Fibroblast of lung (primary cell): ENCODE measurements at regions not wholly inside any gene's neighbourhood (a gene's known extent, or its start where the extent isn't known, plus 50 kb on each side); places are given as distances from the start of the nearest gene placed in this dataset.

Experiments used
- DNase-seq, 2 donors: peaks; one replicate each; pipeline versions ENCODE4 v3.0.0 to v3.0.0-alpha.2; 2010; ENCODE audit warnings: low read depth in 2 of 2
- H2AFZ ChIP-seq: 2 replicates; pipeline ENCODE4 v1.5.1; 2012; ENCODE audit warnings: low read length, control low read depth, inconsistent platforms
- H3K27ac ChIP-seq: 2 replicates; pipeline ENCODE4 v1.5.1; 2011; ENCODE audit warnings: low read length, control low read depth; ENCODE audit not compliant: insufficient read depth
- H3K27me3 ChIP-seq: 2 replicates; pipeline ENCODE4 v1.5.1; 2011; ENCODE audit warnings: mild to moderate bottlenecking, low read length; ENCODE audit not compliant: control insufficient read depth, insufficient read depth
- H3K36me3 ChIP-seq: 2 replicates; pipeline ENCODE4 v1.5.1; 2011; ENCODE audit warnings: low read length; ENCODE audit not compliant: control insufficient read depth, insufficient read depth
- H3K4me1 ChIP-seq: 2 replicates; pipeline ENCODE4 v1.5.1; 2011; ENCODE audit warnings: low read length; ENCODE audit not compliant: control insufficient read depth, insufficient read depth; ENCODE audit errors: extremely low read depth
- H3K4me2 ChIP-seq: 2 replicates; pipeline ENCODE4 v1.5.1; 2011; ENCODE audit warnings: low read length, control low read depth; ENCODE audit not compliant: insufficient read depth; ENCODE audit errors: extremely low read depth
- H3K4me3 ChIP-seq, 4 experiments: fragments of 200-600 bp in 1 of 4; sonication (generic) in 1 of 4; replicated peaks in 1 of 4; 2 replicates each; pipeline ENCODE4 v1.5.1; 2011 to 2016; ENCODE audit warnings: low read length in 4 of 4, low read depth in 3 of 4, mild to moderate bottlenecking in 3 of 4, control low read depth in 2 of 4, inconsistent platforms in 1 of 4, mixed read lengths in 1 of 4; ENCODE audit not compliant: insufficient read depth in 1 of 4; ENCODE audit errors: control extremely low read depth in 1 of 4
- H3K79me2 ChIP-seq: 2 replicates; pipeline ENCODE4 v1.5.1; 2012; ENCODE audit warnings: mild to moderate bottlenecking, low read length, inconsistent platforms; ENCODE audit not compliant: control insufficient read depth, insufficient read depth
- H3K9ac ChIP-seq: 2 replicates; pipeline ENCODE4 v1.5.1; 2011; ENCODE audit warnings: mild to moderate bottlenecking, low read length, control low read depth; ENCODE audit not compliant: insufficient read depth
- H3K9me3 ChIP-seq: 2 replicates; pipeline ENCODE4 v1.5.1; 2012; ENCODE audit warnings: low read depth, low read length; ENCODE audit not compliant: control insufficient read depth, insufficient read depth
- H4K20me1 ChIP-seq: 2 replicates; pipeline ENCODE4 v1.5.1; 2011; ENCODE audit warnings: low read length; ENCODE audit not compliant: control insufficient read depth, insufficient read depth; ENCODE audit errors: extremely low read depth
- CTCF ChIP-seq, 2 donors: IDR thresholded peaks in 1 of 2; conservative IDR thresholded peaks in 1 of 2; 1 replicate in 1 of 2; 2 replicates in 1 of 2; pipeline ENCODE4 v1.5.1; 2011 to 2012; ENCODE audit warnings: low read length in 2 of 2, control low read depth in 1 of 2, inconsistent platforms in 1 of 2, low read depth in 1 of 2, mild to moderate bottlenecking in 1 of 2
- EZH2 ChIP-seq: IDR thresholded peaks from 2 replicates; pipeline ENCODE4 v1.5.1; 2012; ENCODE audit warnings: low read length, control low read depth, mild to moderate bottlenecking; ENCODE audit errors: missing control alignments

- Histone ChIP-seq H3K79me2 (no peaks in the 10 kb centered on the region), H3K9me3 (no peaks in the 10 kb centered on the region), H3K4me2 (no peak overlapping the region), H3K4me1 (no peaks in the 10 kb centered on the region), H3K36me3 (no peaks in the 10 kb centered on the region), H4K20me1 (no peaks in the 10 kb centered on the region), H3K9ac (no peak overlapping the region), H3K4me3 (no peak overlapping the region), H3K27me3 (no peaks in the 10 kb centered on the region), H3K27ac (no peak overlapping the region), H2AFZ (no peak overlapping the region)
- TF ChIP-seq CTCF (conservative IDR thresholded peaks at IDR 0.05 in 1 of 2, IDR thresholded peaks at IDR 0.05 in 1 of 2; ENCODE audit: low read depth in 1 of 2, low read length in 2 of 2), result no peak
- no peak for TF ChIP-seq EZH2
- peak in 1 of 2 donors; percentile 34 for DNase-seq
Measured at GRCh38 chr1:106944721-106945120, 111.8 kb upstream of the PRMT6 start.

- Histone ChIP-seq H3K9me3 (no peaks in the 10 kb centered on the region), H3K36me3 (no peaks in the 10 kb centered on the region), H3K4me2 (no peak overlapping the region), H3K27me3 (no peaks in the 10 kb centered on the region), H3K9ac (no peak overlapping the region), H2AFZ (no peak overlapping the region), H3K79me2 (no peaks in the 10 kb centered on the region), H4K20me1 (no peaks in the 10 kb centered on the region), H3K4me3 (no peak overlapping the region), H3K27ac (no peak overlapping the region), H3K4me1 (no peaks in the 10 kb centered on the region)
- DNase-seq, result peak in 1 of 2 donors; percentile 46
- TF ChIP-seq EZH2 (no peak), CTCF (conservative IDR thresholded peaks at IDR 0.05 in 1 of 2, IDR thresholded peaks at IDR 0.05 in 1 of 2; ENCODE audit: low read depth in 1 of 2, low read length in 2 of 2) (no peak)
Measured at GRCh38 chr1:106952776-106953175, 103.7 kb upstream of the PRMT6 start.

DNA sequence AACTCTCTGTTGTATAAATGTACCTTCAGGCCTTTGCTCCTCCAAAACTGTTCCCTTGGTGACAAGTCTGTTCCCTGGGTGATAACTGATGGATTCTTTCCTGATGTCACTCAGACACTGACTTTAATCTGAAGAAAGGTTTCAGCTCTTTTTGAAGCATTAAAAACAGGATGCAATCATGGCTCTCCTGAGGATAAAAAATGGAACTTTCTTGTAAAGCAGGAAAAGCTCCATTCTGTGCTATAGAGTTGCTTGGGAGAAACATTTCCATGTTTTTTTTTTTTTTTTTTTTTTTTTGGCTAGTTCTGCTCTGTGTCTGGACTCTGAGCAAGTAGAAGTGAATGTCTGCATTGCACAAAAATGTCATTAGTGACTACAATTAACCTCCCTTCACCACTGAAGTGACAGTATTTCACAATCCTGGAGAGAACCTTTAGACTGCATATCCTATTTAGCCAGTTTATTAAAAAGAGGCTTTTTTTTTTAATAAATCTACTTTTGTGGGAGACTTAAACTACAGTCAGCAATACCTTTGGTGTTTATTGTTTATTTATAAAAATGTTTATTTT is 101.7 kb upstream of the PRMT6 start:
- H3K9ac ChIP-seq, result no peak overlapping the region
- no peaks in the 10 kb centered on the region for H3K79me2 ChIP-seq
- DNase-seq, result no peak
- H2AFZ ChIP-seq, result no peak overlapping the region
- H3K4me2 ChIP-seq, result no peak overlapping the region
- H3K4me1 ChIP-seq, result no peaks in the 10 kb centered on the region
- no peak overlapping the region for H3K27ac ChIP-seq
- TF ChIP-seq CTCF (conservative IDR thresholded peaks at IDR 0.05 in 1 of 2, IDR thresholded peaks at IDR 0.05 in 1 of 2; ENCODE audit: low read depth in 1 of 2, low read length in 2 of 2) (no peak), EZH2 (no peak)
- no peaks in the 10 kb centered on the region for H4K20me1 ChIP-seq
- no peaks in the 10 kb centered on the region for H3K27me3 ChIP-seq
- no peak overlapping the region for H3K4me3 ChIP-seq
- H3K36me3 ChIP-seq, result no peaks in the 10 kb centered on the region
- H3K9me3 ChIP-seq, result no peaks in the 10 kb centered on the region
